ENCODE measurements at regions not wholly inside any gene's neighbourhood (a gene's known extent, or its start where the extent isn't known, plus 50 kb on each side); places are given as distances from the start of the nearest gene placed in this dataset.
A peak's percentile ranks its signal among the peaks of the same experiment; 100 is the strongest.

DNA sequence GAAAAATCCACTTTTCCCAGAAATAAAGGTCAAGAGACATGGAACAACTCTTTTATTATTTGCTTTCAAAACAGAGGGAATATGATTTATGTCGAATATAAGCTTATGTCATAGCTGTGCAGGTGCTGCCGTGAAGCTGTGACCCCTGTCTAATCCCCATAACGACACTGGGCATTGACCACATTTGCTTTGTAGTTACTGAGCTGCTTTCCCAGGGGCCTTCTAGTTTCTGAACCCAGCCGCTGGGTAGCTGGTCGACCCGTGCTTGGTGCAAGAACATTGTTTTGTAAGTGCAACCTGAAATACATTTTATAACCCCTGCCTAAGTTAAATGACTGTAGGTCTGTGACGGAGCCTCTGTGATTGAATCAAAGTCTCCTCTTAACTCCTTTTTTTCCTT is 144.9 kb upstream of the HDAC9 start:
- no peak for DNase-seq
- no peak overlapping the region for H2BK5ac ChIP-seq (ENCODE audit: low read depth, low read length, poor library complexity)
- no peak overlapping the region for H4K8ac ChIP-seq (ENCODE audit: low read depth, low read length)
- no peak overlapping the region for H2AK5ac ChIP-seq (ENCODE audit: low read length)
- H3K18ac ChIP-seq (ENCODE audit: low read length), result no peak overlapping the region
- no peak overlapping the region for H4K91ac ChIP-seq (ENCODE audit: low read depth, low read length)
- no CpG with 5 or more reads among the region's 7 CpGs for WGBS (ENCODE audit: extremely low coverage, insufficient coverage, insufficient read length)
- H3K4ac ChIP-seq (ENCODE audit: low read depth, low read length), result no peak overlapping the region
- no peaks in the 10 kb centered on the region for H3K9me3 ChIP-seq (ENCODE audit: insufficient read depth, low read depth, low read length)
- H3K36me3 ChIP-seq (ENCODE audit: control insufficient read depth in 1 of 2, insufficient read depth in 2 of 2, low read length in 2 of 2), result no peaks in the 10 kb centered on the region
- no peak overlapping the region for H3K14ac ChIP-seq (ENCODE audit: low read length)
- no peaks in the 10 kb centered on the region for H3K79me1 ChIP-seq (ENCODE audit: low read length)
- H4K12ac ChIP-seq (ENCODE audit: low read depth, low read length), result no peak overlapping the region
- no peak overlapping the region for H2BK120ac ChIP-seq (ENCODE audit: insufficient read depth, low read length, poor library complexity)
- H3K4me2 ChIP-seq (ENCODE audit: low read length), result no peak overlapping the region
- H2BK12ac ChIP-seq (ENCODE audit: low read length), result no peak overlapping the region
- H3K4me3 ChIP-seq (ENCODE audit: low read depth, low read length), result no peak overlapping the region
- no peaks in the 10 kb centered on the region for H3K79me2 ChIP-seq (ENCODE audit: control insufficient read depth, insufficient read depth, low read length, poor library complexity)
- H3K27ac ChIP-seq (ENCODE audit: low read depth, low read length), result no peak overlapping the region
- H3K4me1 ChIP-seq (ENCODE audit: control insufficient read depth in 1 of 2, insufficient read depth in 2 of 2, low read length in 2 of 2), result no peaks in the 10 kb centered on the region
- no peak overlapping the region for H2AFZ ChIP-seq (ENCODE audit: insufficient read depth, low read length, poor library complexity)
- H3K27me3 ChIP-seq (ENCODE audit: insufficient read depth, low read length), result no peaks in the 10 kb centered on the region
- H3K9ac ChIP-seq (ENCODE audit: low read length), result no peak overlapping the region
- H3K23ac ChIP-seq (ENCODE audit: low read length), result no peak overlapping the region

DNA sequence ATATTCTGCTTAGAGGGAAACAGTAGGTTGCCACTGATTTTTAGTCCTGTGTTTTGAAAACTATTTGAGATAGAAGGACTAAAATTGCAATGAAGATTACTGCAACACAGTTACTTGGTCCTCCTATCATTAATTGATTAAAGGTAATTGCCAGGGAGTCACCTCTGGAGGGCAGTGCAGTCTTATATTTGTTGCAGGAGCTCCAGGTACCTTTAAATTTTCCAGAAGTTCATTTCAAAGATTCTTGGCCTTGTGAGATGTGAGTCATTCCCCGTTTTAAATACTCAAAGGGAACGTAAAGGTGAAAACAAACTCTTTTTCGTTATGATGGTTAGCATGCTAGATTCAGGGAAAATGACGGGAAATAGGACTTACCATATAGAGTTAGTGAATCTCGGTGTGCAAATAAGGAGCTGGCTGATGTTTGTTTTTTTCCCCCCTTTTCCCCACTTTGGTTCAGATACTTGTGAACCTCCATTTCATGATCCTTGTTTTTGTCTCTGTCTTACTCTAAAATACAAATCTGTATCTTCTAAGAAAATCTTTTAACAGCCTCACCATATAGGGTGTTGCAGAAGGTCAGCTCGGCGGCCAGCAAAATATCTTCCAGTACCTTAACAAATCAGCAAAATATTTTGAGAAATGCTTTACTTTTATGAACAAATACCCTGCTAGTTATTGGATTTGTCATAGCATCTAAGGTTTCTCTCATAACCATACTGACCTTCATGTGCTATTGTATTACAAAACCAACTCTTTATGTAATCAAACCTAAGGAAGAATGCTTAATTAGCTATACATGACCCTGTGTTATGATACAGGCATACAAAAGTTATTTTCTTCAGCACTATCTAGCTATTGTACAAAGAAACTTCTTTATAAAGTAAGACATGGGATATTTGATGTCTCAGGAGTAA is 143.0 kb upstream of the HDAC9 start:
- H3K4ac ChIP-seq (ENCODE audit: low read depth, low read length), result no peak overlapping the region
- no peaks in the 10 kb centered on the region for H3K79me1 ChIP-seq (ENCODE audit: low read length)
- no peak overlapping the region for H3K18ac ChIP-seq (ENCODE audit: low read length)
- H2BK12ac ChIP-seq (ENCODE audit: low read length), result no peak overlapping the region
- DNase-seq, result peak; percentile 28 to 67
- H4K8ac ChIP-seq (ENCODE audit: low read depth, low read length), result no peak overlapping the region
- H3K23ac ChIP-seq (ENCODE audit: low read length), result no peak overlapping the region
- H3K36me3 ChIP-seq (ENCODE audit: control insufficient read depth in 1 of 2, insufficient read depth in 2 of 2, low read length in 2 of 2), result no peaks in the 10 kb centered on the region
- no peak overlapping the region for H4K12ac ChIP-seq (ENCODE audit: low read depth, low read length)
- no peak overlapping the region for H2AK5ac ChIP-seq (ENCODE audit: low read length)
- H3K4me3 ChIP-seq (ENCODE audit: low read depth, low read length), result no peak overlapping the region
- no CpG with 5 or more reads among the region's 7 CpGs for WGBS (ENCODE audit: extremely low coverage, insufficient coverage, insufficient read length)
- H3K9me3 ChIP-seq (ENCODE audit: insufficient read depth, low read depth, low read length), result no peaks in the 10 kb centered on the region
- H3K4me2 ChIP-seq (ENCODE audit: low read length), result no peak overlapping the region
- no peak overlapping the region for H3K9ac ChIP-seq (ENCODE audit: low read length)
- H2BK5ac ChIP-seq (ENCODE audit: low read depth, low read length, poor library complexity), result no peak overlapping the region
- H3K79me2 ChIP-seq (ENCODE audit: control insufficient read depth, insufficient read depth, low read length, poor library complexity), result no peaks in the 10 kb centered on the region
- no peak overlapping the region for H4K91ac ChIP-seq (ENCODE audit: low read depth, low read length)
- H2BK120ac ChIP-seq (ENCODE audit: insufficient read depth, low read length, poor library complexity), result no peak overlapping the region
- H3K14ac ChIP-seq (ENCODE audit: low read length), result no peak overlapping the region
- H3K27ac ChIP-seq (ENCODE audit: low read depth, low read length), result no peak overlapping the region
- no peaks in the 10 kb centered on the region for H3K27me3 ChIP-seq (ENCODE audit: insufficient read depth, low read length)
- no peak overlapping the region for H2AFZ ChIP-seq (ENCODE audit: insufficient read depth, low read length, poor library complexity)
- no peaks in the 10 kb centered on the region for H3K4me1 ChIP-seq (ENCODE audit: control insufficient read depth in 1 of 2, insufficient read depth in 2 of 2, low read length in 2 of 2)

DNA sequence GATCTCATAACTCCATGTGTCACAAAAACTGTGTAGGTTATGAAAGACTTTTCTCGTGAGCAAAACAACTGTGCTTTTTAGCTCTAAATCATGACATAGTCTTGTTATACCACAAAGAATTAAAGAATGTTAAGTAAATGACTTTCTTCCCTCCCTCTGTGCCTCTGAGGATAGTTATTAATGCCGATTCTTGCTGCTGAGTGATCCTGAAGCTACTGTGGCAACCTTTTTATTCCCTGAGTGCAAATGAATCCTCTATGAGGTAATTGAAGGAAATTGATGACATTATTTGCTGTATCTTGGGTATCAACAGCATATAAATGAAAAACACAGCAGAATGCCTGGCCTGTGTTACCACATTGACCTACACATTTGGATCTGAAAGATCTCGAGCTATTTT is 142.2 kb upstream of the HDAC9 start:
- Histone ChIP-seq H2AFZ (ENCODE audit: insufficient read depth, low read length, poor library complexity) (no peak overlapping the region), H4K91ac (ENCODE audit: low read depth, low read length) (no peak overlapping the region), H3K4me2 (ENCODE audit: low read length) (no peak overlapping the region), H3K18ac (ENCODE audit: low read length) (no peak overlapping the region), H3K4me1 (ENCODE audit: control insufficient read depth in 1 of 2, insufficient read depth in 2 of 2, low read length in 2 of 2) (no peaks in the 10 kb centered on the region), H3K9me3 (ENCODE audit: insufficient read depth, low read depth, low read length) (no peaks in the 10 kb centered on the region), H4K8ac (ENCODE audit: low read depth, low read length) (no peak overlapping the region), H3K79me1 (ENCODE audit: low read length) (no peaks in the 10 kb centered on the region), H3K14ac (ENCODE audit: low read length) (no peak overlapping the region), H2AK5ac (ENCODE audit: low read length) (no peak overlapping the region), H3K27ac (ENCODE audit: low read depth, low read length) (no peak overlapping the region), H3K79me2 (ENCODE audit: control insufficient read depth, insufficient read depth, low read length, poor library complexity) (no peaks in the 10 kb centered on the region), H3K23ac (ENCODE audit: low read length) (no peak overlapping the region), H3K4ac (ENCODE audit: low read depth, low read length) (no peak overlapping the region), H3K27me3 (ENCODE audit: insufficient read depth, low read length) (no peaks in the 10 kb centered on the region), H4K12ac (ENCODE audit: low read depth, low read length) (no peak overlapping the region), H3K4me3 (ENCODE audit: low read depth, low read length) (no peak overlapping the region), H2BK5ac (ENCODE audit: low read depth, low read length, poor library complexity) (no peak overlapping the region), H3K9ac (ENCODE audit: low read length) (no peak overlapping the region), H2BK120ac (ENCODE audit: insufficient read depth, low read length, poor library complexity) (no peak overlapping the region), H2BK12ac (ENCODE audit: low read length) (no peak overlapping the region), H3K36me3 (ENCODE audit: control insufficient read depth in 1 of 2, insufficient read depth in 2 of 2, low read length in 2 of 2) (no peaks in the 10 kb centered on the region)
- WGBS (ENCODE audit: extremely low coverage, insufficient coverage, insufficient read length), result no CpG with 5 or more reads among the region's 3 CpGs
- DNase-seq, result no peak

DNA sequence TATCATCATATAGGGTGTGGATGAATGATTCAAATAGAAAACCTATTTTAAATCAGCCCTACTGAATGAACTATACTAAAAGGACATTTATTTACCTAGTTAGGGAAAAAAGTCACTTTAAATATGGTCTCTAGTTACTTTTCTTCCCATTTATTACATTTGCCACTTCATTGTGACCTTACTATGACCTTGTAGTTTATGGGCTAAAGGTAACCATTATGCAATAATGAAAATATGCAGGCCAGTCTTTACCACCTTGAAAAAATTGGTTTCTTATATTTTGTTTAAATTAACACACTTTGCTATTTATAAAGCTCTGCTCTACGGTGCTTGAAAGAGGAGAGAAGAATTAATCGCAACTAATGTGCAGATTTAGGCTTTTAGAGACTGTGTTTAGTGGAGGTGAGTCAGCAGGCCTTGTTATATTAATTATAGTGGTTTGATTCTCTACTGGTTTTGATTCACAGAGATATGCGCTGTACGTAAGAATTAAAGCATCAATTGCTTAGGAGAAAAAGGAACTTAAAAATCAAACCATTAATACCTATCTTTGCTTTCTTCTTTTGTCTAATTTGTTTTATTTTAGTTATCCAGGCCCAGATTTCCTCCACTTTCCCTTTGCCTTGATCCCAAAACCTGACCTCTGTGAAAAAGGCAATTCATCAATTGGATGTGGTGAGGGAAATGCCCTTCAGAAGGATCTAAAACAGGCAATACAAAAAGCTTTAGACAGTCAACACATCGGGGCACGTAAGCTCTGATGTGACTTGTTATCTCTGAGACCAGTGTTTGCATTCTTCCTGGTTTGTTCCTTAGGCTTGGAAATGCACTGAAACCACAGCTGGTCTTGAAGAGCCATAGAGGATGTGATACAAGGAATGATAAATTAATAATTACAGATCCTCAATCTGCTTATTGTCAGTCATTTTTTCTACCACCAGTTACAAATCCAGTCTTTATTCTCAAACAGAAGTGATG is 141.2 kb upstream of the HDAC9 start:
- Histone ChIP-seq H3K23ac (ENCODE audit: low read length) (no peak overlapping the region), H3K18ac (ENCODE audit: low read length) (no peak overlapping the region), H2BK5ac (ENCODE audit: low read depth, low read length, poor library complexity) (no peak overlapping the region), H3K27me3 (ENCODE audit: insufficient read depth, low read length) (no peaks in the 10 kb centered on the region), H3K79me1 (ENCODE audit: low read length) (no peaks in the 10 kb centered on the region), H3K9me3 (ENCODE audit: insufficient read depth, low read depth, low read length) (no peaks in the 10 kb centered on the region), H2BK12ac (ENCODE audit: low read length) (no peak overlapping the region), H3K9ac (ENCODE audit: low read length) (no peak overlapping the region), H3K4me1 (ENCODE audit: control insufficient read depth in 1 of 2, insufficient read depth in 2 of 2, low read length in 2 of 2) (no peaks in the 10 kb centered on the region), H4K91ac (ENCODE audit: low read depth, low read length) (no peak overlapping the region), H3K36me3 (ENCODE audit: control insufficient read depth in 1 of 2, insufficient read depth in 2 of 2, low read length in 2 of 2) (no peaks in the 10 kb centered on the region), H3K14ac (ENCODE audit: low read length) (no peak overlapping the region), H2AK5ac (ENCODE audit: low read length) (no peak overlapping the region), H4K12ac (ENCODE audit: low read depth, low read length) (no peak overlapping the region), H2BK120ac (ENCODE audit: insufficient read depth, low read length, poor library complexity) (no peak overlapping the region), H3K79me2 (ENCODE audit: control insufficient read depth, insufficient read depth, low read length, poor library complexity) (no peaks in the 10 kb centered on the region), H4K8ac (ENCODE audit: low read depth, low read length) (no peak overlapping the region), H3K4me2 (ENCODE audit: low read length) (no peak overlapping the region), H3K27ac (ENCODE audit: low read depth, low read length) (no peak overlapping the region), H2AFZ (ENCODE audit: insufficient read depth, low read length, poor library complexity) (no peak overlapping the region), H3K4ac (ENCODE audit: low read depth, low read length) (no peak overlapping the region), H3K4me3 (ENCODE audit: low read depth, low read length) (no peak overlapping the region)
- DNase-seq, result no peak
- no CpG with 5 or more reads among the region's 6 CpGs for WGBS (ENCODE audit: extremely low coverage, insufficient coverage, insufficient read length)

Data from trophoblast cell (in vitro differentiated cells and primary cell).